ENCODE measurements at regions not wholly inside any gene's neighbourhood (a gene's known extent, or its start where the extent isn't known, plus 50 kb on each side); places are given as distances from the start of the nearest gene placed in this dataset.

GRCh38 chr10:125479059-125479458 is 203.9 kb downstream of the TEX36 start:
- no peak overlapping the region for H3K27ac ChIP-seq

DNA sequence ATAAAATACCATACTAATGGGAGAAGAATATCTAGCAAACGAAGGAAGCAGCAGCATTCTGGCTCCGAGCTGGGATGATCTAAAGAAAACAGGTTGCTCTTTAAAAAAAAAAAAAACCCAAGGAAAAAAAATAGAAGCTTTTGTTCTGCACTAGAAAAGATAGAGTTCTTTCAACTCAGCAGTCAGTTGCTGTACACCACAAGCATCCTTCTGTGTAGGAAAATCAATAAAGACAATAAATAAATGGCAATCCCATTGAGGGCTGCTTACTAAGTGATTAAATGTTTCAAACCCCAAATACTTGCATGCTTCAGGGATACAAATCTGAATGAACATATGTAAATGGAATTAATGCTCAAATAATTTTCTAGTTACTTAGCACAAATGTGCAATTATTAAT is 207.1 kb downstream of the TEX36 start:
- H3K27ac ChIP-seq, result no peak overlapping the region
- TF ChIP-seq CTCF (conservative IDR thresholded peaks at IDR 0.05) (no peak), ZFX (IDR thresholded peaks at IDR 0.05) (no peak)

More at GRCh38 chr10:125479059-125479458, 203.9 kb downstream of the TEX36 start:
- TF ChIP-seq ZFX (IDR thresholded peaks at IDR 0.05), result no peak

DNA sequence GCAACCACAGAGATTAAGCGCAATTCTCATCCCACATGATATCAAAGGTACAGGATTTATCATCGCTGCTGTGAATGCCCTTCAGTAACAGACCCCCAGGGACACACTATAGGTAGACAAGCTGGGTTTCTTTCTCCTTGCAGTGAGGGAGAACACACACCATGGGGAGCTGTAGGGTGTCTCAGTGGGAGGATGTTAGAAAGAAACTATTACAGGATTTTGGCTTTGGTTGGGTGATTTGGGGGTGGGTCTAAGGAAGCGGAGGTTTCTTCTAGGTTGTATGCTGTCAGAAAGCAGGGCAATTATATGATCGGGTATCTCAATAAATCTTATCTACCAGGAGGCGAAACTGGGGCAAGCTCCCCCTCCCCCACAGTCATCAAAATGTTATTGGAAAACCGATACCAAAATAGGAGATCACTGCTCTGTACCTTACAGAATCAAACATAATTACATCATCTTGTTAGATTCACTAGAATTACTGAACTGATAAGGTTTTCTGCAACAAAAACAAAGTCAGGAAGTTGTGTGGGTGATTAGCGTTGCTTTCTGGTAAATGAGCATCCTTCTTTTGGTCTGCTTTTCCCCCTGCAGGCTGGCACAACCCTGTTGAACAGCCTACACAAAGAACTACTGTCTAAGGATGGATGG is 209.7 kb downstream of the TEX36 start:
- H3K27ac ChIP-seq, result no peak overlapping the region
- TF ChIP-seq CTCF (conservative IDR thresholded peaks at IDR 0.05) (no peak), ZFX (IDR thresholded peaks at IDR 0.05) (no peak)

DNA sequence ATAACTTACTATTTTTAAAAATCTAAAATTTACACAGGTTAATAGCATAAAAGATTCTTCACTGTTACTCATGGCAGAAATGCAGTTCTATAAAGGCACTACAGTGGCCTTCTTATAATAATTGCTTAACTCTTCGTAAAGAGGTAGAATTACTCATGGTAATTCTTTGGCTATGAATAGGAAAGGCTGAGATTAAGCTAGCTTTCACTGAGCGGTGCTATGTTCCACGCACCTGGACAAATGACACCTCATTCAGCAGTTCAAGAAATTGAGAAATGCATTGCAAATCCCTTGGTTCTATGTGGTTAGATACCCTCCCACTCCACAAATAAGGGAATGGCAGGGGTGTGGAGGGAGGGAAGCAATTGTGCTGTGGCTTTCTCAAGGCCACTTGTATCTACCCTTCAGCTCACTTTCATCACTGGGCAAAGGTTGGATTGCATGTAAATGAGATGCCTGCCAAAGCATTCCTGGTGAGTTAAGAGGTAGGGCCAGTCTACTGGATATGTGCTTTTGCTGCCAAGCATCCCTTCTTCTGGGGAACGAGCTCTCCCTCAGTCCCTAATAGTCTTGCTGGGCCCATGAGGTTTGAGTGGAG is 210.9 kb downstream of the TEX36 start:
- no peak overlapping the region for H3K27ac ChIP-seq
- no peak for TF ChIP-seq ZFX (IDR thresholded peaks at IDR 0.05)
- no peak for TF ChIP-seq CTCF (conservative IDR thresholded peaks at IDR 0.05)

DNA sequence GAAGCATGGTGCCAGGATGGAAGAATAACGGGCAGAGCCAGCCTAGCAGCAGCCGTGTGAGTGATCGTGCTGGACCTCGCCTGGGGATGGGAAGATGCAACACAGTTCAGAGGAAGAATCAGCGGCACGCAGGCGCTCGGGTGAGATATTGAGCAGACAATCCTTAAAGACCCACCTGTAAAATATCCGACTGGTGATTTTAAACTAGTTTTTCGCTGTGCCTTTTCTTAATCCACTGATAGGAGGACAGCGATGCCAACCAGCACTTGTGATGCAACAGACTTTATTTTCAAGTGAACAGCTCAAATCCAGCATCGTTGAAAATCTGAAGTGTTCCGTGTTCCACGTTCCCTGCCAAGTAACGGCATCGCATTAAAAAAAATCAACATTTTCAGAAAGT is 214.7 kb downstream of the TEX36 start:
- TF ChIP-seq CTCF (conservative IDR thresholded peaks at IDR 0.05) (no peak), ZFX (IDR thresholded peaks at IDR 0.05) (no peak)
- no peak overlapping the region for H3K27ac ChIP-seq

DNA sequence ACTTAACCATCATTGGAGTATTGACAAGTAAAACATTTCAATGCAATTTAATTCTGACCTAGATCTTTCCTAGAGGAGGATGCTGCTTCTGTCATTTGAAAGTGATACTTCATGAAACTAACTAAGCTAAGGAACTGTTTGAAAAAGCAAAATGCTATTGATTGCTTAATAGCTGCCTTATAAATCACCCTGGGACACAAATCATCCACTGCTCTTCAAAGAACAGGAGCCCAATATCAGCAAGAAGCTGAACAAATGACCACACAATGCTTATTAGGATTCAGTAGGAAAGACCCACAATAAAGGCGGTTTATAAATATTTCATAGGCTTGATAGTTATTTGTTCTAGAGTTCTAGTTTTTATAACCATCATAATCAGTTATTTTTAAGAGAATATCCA is 216.3 kb downstream of the TEX36 start:
- TF ChIP-seq ZFX (IDR thresholded peaks at IDR 0.05) (no peak), CTCF (conservative IDR thresholded peaks at IDR 0.05) (no peak)
- no peak overlapping the region for H3K27ac ChIP-seq

DNA sequence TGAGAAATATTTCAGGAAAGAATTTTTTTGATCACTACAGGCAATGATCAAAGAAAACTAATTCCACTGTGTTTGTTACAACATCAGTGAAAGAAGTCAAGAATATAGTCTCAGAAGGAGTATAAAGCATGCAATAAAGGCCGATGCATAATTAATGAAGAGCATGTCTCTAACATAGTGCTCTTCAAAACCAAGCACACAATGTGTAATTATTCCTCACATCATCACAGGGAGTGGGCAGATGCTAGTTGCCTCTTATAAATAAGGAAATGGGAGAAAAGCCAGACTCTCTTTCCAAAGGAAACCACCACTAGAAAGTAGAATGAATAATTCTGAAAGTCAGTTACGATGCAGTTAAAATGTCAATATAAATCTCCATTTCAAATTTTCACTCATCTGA is 220.1 kb downstream of the TEX36 start:
- no peak for TF ChIP-seq CTCF (conservative IDR thresholded peaks at IDR 0.05)
- TF ChIP-seq ZFX (IDR thresholded peaks at IDR 0.05), result no peak
- H3K27ac ChIP-seq, result no peak overlapping the region

- TF ChIP-seq CTCF (conservative IDR thresholded peaks at IDR 0.05), result no peak
- TF ChIP-seq ZFX (IDR thresholded peaks at IDR 0.05), result no peak
Observed at GRCh38 chr10:125460326-125460725, 222.6 kb downstream of the TEX36 start.

More at GRCh38 chr10:125460326-125460725, 222.6 kb downstream of the TEX36 start:
- H3K27ac ChIP-seq, result no peak overlapping the region
